KMS-11 (cell line): ENCODE measurements at regions not wholly inside any gene's neighbourhood (a gene's known extent, or its start where the extent isn't known, plus 50 kb on each side); places are given as distances from the start of the nearest gene placed in this dataset.

Experiments used
- H2AFZ ChIP-seq: fragments of 200-600 bp; sonication (generic); 2 replicates; pipeline ENCODE4 v1.6.1; 2016; ENCODE audit warnings: antibody characterized with exemption, mixed run types, low read depth
- H3K27ac ChIP-seq: fragments of 200-600 bp; sonication (generic); 2 replicates; pipeline ENCODE4 v1.6.1; 2016; ENCODE audit warnings: mild to moderate bottlenecking, mixed run types
- H3K27me3 ChIP-seq: fragments of 200-600 bp; sonication (generic); 2 replicates; pipeline ENCODE4 v1.6.1; 2017; ENCODE audit warnings: mild to moderate bottlenecking, low read depth, mixed run types, moderate library complexity; ENCODE audit not compliant: insufficient read depth
- H3K36me3 ChIP-seq: fragments of 200-600 bp; sonication (generic); 2 replicates; pipeline ENCODE4 v1.6.1; 2017; ENCODE audit warnings: mild to moderate bottlenecking, mixed run types; ENCODE audit not compliant: insufficient read depth
- H3K4me1 ChIP-seq: fragments of 200-600 bp; sonication (generic); 2 replicates; pipeline ENCODE4 v1.6.1; 2016; ENCODE audit warnings: mild to moderate bottlenecking, low read depth, mixed run types; ENCODE audit not compliant: poor library complexity, severe bottlenecking
- H3K4me2 ChIP-seq: fragments of 200-600 bp; sonication (generic); 2 replicates; pipeline ENCODE4 v1.7.0; 2016; ENCODE audit warnings: mild to moderate bottlenecking, mixed run types
- H3K4me3 ChIP-seq: fragments of 200-600 bp; sonication (generic); IDR thresholded peaks from 2 replicates; pipeline ENCODE4 v1.6.1; 2017; ENCODE audit warnings: low read depth, low read length, mixed read lengths; ENCODE audit not compliant: insufficient read depth
- H3K79me2 ChIP-seq: fragments of 200-600 bp; sonication (generic); 2 replicates; pipeline ENCODE4 v1.6.1; 2016; ENCODE audit warnings: low read depth, mixed run types; ENCODE audit not compliant: insufficient read depth
- H3K9ac ChIP-seq: fragments of 200-600 bp; sonication (generic); 2 replicates; pipeline ENCODE4 v1.6.1; 2016; ENCODE audit warnings: mild to moderate bottlenecking, mixed run types
- H4K20me1 ChIP-seq: fragments of 200-600 bp; sonication (generic); 2 replicates; pipeline ENCODE4 v1.6.1; 2016; ENCODE audit warnings: mild to moderate bottlenecking, mixed run types; ENCODE audit not compliant: insufficient read depth
- CTCF ChIP-seq: fragments of 200-600 bp; sonication (generic); conservative IDR thresholded peaks from 2 replicates; pipeline ENCODE4 v1.6.1; 2017; ENCODE audit warnings: low read depth, mild to moderate bottlenecking, antibody characterized with exemption, low read length, moderate library complexity, mixed read lengths

GRCh38 chr10:80784695-80785094 is 247.0 kb downstream of the SH2D4B start:
- Histone ChIP-seq H3K36me3 (no peaks in the 10 kb centered on the region), H3K4me1 (no peaks in the 10 kb centered on the region), H2AFZ (no peak overlapping the region), H3K4me3 (no peak overlapping the region), H3K27ac (no peak overlapping the region), H3K9ac (no peak overlapping the region), H3K79me2 (no peaks in the 10 kb centered on the region), H3K27me3 (no peaks in the 10 kb centered on the region), H4K20me1 (no peaks in the 10 kb centered on the region), H3K4me2 (no peak overlapping the region)
- TF ChIP-seq CTCF: no peak

DNA sequence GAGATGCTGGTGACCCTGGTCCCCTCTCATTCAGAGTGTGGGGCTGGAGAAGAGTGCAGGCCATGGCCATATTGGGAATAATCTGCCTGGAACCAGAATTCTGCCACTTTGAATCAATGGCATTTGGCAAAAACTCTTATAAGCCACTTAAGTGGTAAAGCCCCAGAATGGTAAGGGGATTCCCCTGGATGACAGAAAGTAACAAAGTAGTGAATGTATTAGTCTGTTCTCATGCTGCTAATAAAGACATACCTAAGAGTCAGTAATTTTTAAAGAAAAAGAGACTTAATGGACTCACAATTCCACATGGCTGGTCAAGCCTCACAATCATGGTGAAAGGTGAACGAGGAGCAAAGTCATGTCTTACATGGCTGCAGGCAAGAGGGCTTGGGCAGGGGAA is 248.6 kb downstream of the SH2D4B start:
- H3K4me3 ChIP-seq: no peak overlapping the region
- H3K4me2 ChIP-seq: no peak overlapping the region
- no peaks in the 10 kb centered on the region for H3K36me3 ChIP-seq
- no peak for TF ChIP-seq CTCF
- no peaks in the 10 kb centered on the region for H3K27me3 ChIP-seq
- H2AFZ ChIP-seq: no peak overlapping the region
- H3K27ac ChIP-seq: no peak overlapping the region
- no peaks in the 10 kb centered on the region for H3K4me1 ChIP-seq
- no peak overlapping the region for H3K9ac ChIP-seq
- no peaks in the 10 kb centered on the region for H4K20me1 ChIP-seq
- no peaks in the 10 kb centered on the region for H3K79me2 ChIP-seq

- Histone ChIP-seq H3K9ac (no peak overlapping the region), H3K4me2 (no peak overlapping the region), H3K36me3 (no peaks in the 10 kb centered on the region), H3K27ac (no peak overlapping the region), H2AFZ (no peak overlapping the region), H3K79me2 (no peaks in the 10 kb centered on the region), H4K20me1 (no peaks in the 10 kb centered on the region), H3K4me3 (no peak overlapping the region), H3K27me3 (no peaks in the 10 kb centered on the region), H3K4me1 (no peaks in the 10 kb centered on the region)
- no peak for TF ChIP-seq CTCF
Measured at GRCh38 chr10:80787952-80788351, 250.2 kb downstream of the SH2D4B start.

GRCh38 chr10:80794994-80795393 is 257.3 kb downstream of the SH2D4B start:
- Histone ChIP-seq H3K4me2 (no peak overlapping the region), H2AFZ (no peak overlapping the region), H3K79me2 (no peaks in the 10 kb centered on the region), H3K4me1 (no peaks in the 10 kb centered on the region), H4K20me1 (no peaks in the 10 kb centered on the region), H3K4me3 (no peak overlapping the region), H3K36me3 (no peaks in the 10 kb centered on the region), H3K9ac (no peak overlapping the region), H3K27ac (no peak overlapping the region), H3K27me3 (no peaks in the 10 kb centered on the region)
- no peak for TF ChIP-seq CTCF
